SH-SY5Y (cell line): ENCODE measurements at regions not wholly inside any gene's neighbourhood (a gene's known extent, or its start where the extent isn't known, plus 50 kb on each side); places are given as distances from the start of the nearest gene placed in this dataset.

Source experiments
- GATA2 ChIP-seq: IDR thresholded peaks from 2 replicates; pipeline ENCODE4 v1.6.1; 2011; ENCODE audit warnings: mild to moderate bottlenecking, low read depth, low read length
- GATA3 ChIP-seq: IDR thresholded peaks from 2 replicates; pipeline ENCODE4 v1.6.1; 2011; ENCODE audit warnings: low read depth, mild to moderate bottlenecking, low read length, moderate library complexity

DNA sequence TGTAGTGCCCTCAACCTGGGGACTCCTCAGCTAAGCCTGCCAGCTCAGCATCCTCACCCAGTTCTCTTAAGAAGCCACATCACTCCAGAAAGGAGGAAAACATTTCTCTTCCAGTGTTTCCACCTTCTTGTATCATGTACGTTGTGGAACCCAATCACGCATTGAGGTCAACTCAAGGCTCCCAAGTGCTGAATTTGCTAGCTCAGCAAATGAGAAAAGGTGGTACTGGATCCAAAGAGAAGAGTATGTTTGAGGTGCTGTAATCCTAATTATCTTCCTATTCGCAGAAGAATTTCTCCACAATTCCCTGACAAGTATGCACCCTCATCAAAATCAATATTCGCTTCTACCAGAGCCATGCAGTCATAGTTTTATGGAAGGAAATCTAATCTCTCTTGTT, 335.0 kb upstream of the C16orf82 start:
- no peak for TF ChIP-seq GATA3
- TF ChIP-seq GATA2, result no peak
